MM.1S (cell line): ENCODE measurements at regions not wholly inside any gene's neighbourhood (a gene's known extent, or its start where the extent isn't known, plus 50 kb on each side); places are given as distances from the start of the nearest gene placed in this dataset.

Experiments used
- DNase-seq: peaks from one replicate; pipeline ENCODE4 v3.0.0-alpha.2; 2015
- H2AFZ ChIP-seq: fragments of 300-600 bp; sonication (generic); 2 replicates; pipeline ENCODE4 v1.6.0; 2016; ENCODE audit warnings: antibody characterized with exemption, low read length
- H3F3A ChIP-seq: fragments of 300-600 bp; sonication (generic); 2 replicates; pipeline ENCODE4 v1.6.1; 2016; ENCODE audit warnings: mild to moderate bottlenecking, antibody characterized with exemption, low read length, moderate library complexity, mixed read lengths; ENCODE audit not compliant: insufficient read depth
- H3K27ac ChIP-seq: fragments of 300-600 bp; sonication (generic); 2 replicates; pipeline ENCODE4 v1.5.1; 2016; ENCODE audit warnings: mild to moderate bottlenecking, low read length
- H3K27me3 ChIP-seq: fragments of 300-600 bp; sonication (generic); replicated peaks from 2 replicates; pipeline ENCODE4 v1.6.0; 2016; ENCODE audit warnings: low read length; ENCODE audit not compliant: insufficient read depth
- H3K36me3 ChIP-seq: fragments of 300-600 bp; sonication (generic); replicated peaks from 2 replicates; pipeline ENCODE4 v1.6.1; 2016; ENCODE audit warnings: mild to moderate bottlenecking, low read length, mixed read lengths; ENCODE audit not compliant: insufficient read depth
- H3K4me1 ChIP-seq: fragments of 300-600 bp; sonication (generic); 2 replicates; pipeline ENCODE4 v1.6.1; 2016; ENCODE audit warnings: low read length, mixed read lengths
- H3K4me2 ChIP-seq: fragments of 300-600 bp; sonication (generic); 2 replicates; pipeline ENCODE4 v1.6.0; 2016; ENCODE audit warnings: low read depth, low read length
- H3K4me3 ChIP-seq: fragments of 300-600 bp; sonication (generic); 2 replicates; pipeline ENCODE4 v1.5.1; 2016; ENCODE audit warnings: low read length, mixed read lengths
- H3K79me2 ChIP-seq: fragments of 300-600 bp; sonication (generic); 2 replicates; pipeline ENCODE4 v1.6.1; 2016; ENCODE audit warnings: mixed run types, low read length, mixed read lengths
- H3K9ac ChIP-seq: fragments of 300-600 bp; sonication (generic); 2 replicates; pipeline ENCODE4 v1.6.1; 2016; ENCODE audit warnings: low read length, mixed read lengths
- H3K9me2 ChIP-seq: fragments of 300-600 bp; sonication (generic); replicated peaks from 2 replicates; pipeline ENCODE4 v1.6.1; 2016; ENCODE audit warnings: mild to moderate bottlenecking, low read length, mixed read lengths; ENCODE audit not compliant: insufficient read depth
- H3K9me3 ChIP-seq: fragments of 300-600 bp; sonication (generic); replicated peaks from 2 replicates; pipeline ENCODE4 v1.6.1; 2016; ENCODE audit warnings: mild to moderate bottlenecking, low read length, mixed read lengths; ENCODE audit not compliant: insufficient read depth
- H4K20me1 ChIP-seq: fragments of 300-600 bp; sonication (generic); 2 replicates; pipeline ENCODE4 v1.6.1; 2016; ENCODE audit warnings: mild to moderate bottlenecking, low read length, moderate library complexity, mixed read lengths; ENCODE audit not compliant: insufficient read depth
- EZH2 ChIP-seq: fragments of 300-600 bp; sonication (generic); optimal IDR thresholded peaks from 2 replicates; pipeline ENCODE3; 2017; ENCODE audit warnings: low read depth, mild to moderate bottlenecking, antibody characterized with exemption, low read length, mixed read lengths
- EZH2phosphoT487 ChIP-seq: fragments of 300-600 bp; sonication (generic); IDR thresholded peaks from 2 replicates; pipeline ENCODE4 v1.6.1; 2018; ENCODE audit warnings: antibody characterized with exemption, low read length
- TF ChIP-seq, protein P1 (sequence below): fragments of 300-600 bp; sonication (generic); IDR thresholded peaks from 2 replicates; pipeline ENCODE4 v1.5.1; 2016; ENCODE audit warnings: antibody characterized with exemption, low read length, mixed read lengths

DNA sequence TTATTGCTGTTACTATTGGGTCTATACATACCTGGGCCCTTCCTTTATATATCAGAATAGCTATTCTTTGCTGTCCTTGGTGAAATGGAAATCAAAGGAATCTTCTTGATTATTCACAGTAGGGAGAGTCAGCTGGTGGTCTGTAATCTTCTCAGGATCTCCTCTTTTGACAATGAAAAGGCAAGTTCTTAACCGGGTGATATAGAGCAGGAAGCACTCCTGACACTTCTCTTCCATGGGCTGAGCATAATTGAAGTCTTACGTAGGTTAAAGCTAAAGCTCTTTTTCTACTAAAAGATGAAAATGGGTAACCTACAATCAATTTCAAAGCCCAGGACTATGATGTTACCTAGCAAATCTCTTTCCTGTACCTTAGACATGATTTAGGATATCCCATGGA is 274.9 kb upstream of the LCORL start:
- Histone ChIP-seq H3K27ac (no peak overlapping the region), H2AFZ (no peak overlapping the region)

DNA sequence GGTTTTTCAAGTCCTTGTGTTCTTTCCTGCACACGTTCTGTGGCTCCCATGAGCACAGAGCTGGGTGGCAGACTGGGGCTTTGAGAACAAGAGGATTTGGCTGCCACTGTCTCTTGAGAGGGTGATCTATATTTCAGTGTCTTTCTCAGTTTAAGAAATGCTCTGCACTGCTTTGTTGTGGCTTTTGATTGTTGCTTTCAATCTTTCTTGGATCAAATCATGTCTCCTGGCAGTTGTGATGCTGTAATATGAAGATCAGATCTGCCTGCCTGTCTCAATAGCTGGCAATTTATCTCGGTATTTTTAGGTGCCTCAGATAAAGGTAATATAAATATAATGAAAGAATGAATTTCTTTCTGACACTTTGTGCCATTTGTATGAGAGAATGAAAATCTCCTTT is 273.3 kb upstream of the LCORL start:
- Histone ChIP-seq H3K9me2 (no peaks in the 10 kb centered on the region), H3K36me3 (no peaks in the 10 kb centered on the region), H3K79me2 (no peaks in the 10 kb centered on the region), H3F3A (no peaks in the 10 kb centered on the region), H3K4me1 (no peaks in the 10 kb centered on the region), H3K4me2 (no peak overlapping the region), H3K27me3 (no peaks in the 10 kb centered on the region), H3K27ac (no peak overlapping the region), H3K9ac (no peak overlapping the region), H4K20me1 (no peaks in the 10 kb centered on the region), H3K4me3 (no peak overlapping the region), H2AFZ (no peak overlapping the region), H3K9me3 (no peaks in the 10 kb centered on the region)
- no peak for TF ChIP-seq EZH2
- TF ChIP-seq, protein P1, sequence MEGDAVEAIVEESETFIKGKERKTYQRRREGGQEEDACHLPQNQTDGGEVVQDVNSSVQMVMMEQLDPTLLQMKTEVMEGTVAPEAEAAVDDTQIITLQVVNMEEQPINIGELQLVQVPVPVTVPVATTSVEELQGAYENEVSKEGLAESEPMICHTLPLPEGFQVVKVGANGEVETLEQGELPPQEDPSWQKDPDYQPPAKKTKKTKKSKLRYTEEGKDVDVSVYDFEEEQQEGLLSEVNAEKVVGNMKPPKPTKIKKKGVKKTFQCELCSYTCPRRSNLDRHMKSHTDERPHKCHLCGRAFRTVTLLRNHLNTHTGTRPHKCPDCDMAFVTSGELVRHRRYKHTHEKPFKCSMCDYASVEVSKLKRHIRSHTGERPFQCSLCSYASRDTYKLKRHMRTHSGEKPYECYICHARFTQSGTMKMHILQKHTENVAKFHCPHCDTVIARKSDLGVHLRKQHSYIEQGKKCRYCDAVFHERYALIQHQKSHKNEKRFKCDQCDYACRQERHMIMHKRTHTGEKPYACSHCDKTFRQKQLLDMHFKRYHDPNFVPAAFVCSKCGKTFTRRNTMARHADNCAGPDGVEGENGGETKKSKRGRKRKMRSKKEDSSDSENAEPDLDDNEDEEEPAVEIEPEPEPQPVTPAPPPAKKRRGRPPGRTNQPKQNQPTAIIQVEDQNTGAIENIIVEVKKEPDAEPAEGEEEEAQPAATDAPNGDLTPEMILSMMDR = no peak
- DNase-seq = no peak

More for the DNA sequence above, 274.9 kb upstream of the LCORL start:
- Histone ChIP-seq H3K9me2 (no peaks in the 10 kb centered on the region), H3K9me3 (no peaks in the 10 kb centered on the region), H3K4me1 (no peaks in the 10 kb centered on the region), H3K27me3 (no peaks in the 10 kb centered on the region), H3K79me2 (no peaks in the 10 kb centered on the region), H3K9ac (no peak overlapping the region), H4K20me1 (no peaks in the 10 kb centered on the region), H3K4me2 (no peak overlapping the region), H3K4me3 (no peak overlapping the region), H3K36me3 (no peaks in the 10 kb centered on the region), H3F3A (no peaks in the 10 kb centered on the region)
- no peak for DNase-seq
- TF ChIP-seq EZH2phosphoT487 (no peak), EZH2 (no peak)
- TF ChIP-seq, protein P1 = no peak

DNA sequence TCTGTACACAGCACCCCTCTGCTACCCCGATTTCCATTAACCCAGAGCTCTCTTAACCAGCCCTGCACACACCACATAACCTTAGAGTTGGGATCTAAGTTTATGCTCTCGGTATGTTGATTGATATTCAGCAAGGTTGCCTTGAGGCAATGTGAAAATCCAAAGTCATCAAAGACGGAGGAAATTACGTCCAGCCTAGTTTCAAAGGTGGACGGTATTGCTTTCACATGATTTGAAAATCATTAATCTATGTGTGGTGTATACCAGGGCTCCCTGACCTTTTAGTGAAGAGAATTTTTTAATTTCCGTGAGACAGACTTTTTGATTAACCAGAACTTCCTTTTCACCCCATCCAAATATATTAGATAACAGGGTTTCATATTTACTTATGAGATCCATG is 272.5 kb upstream of the LCORL start:
- no peaks in the 10 kb centered on the region for H3K79me2 ChIP-seq
- H3K36me3 ChIP-seq = no peaks in the 10 kb centered on the region
- no peak overlapping the region for H3K4me2 ChIP-seq
- no peak overlapping the region for H2AFZ ChIP-seq
- H3K9me2 ChIP-seq = no peaks in the 10 kb centered on the region
- no peaks in the 10 kb centered on the region for H3K4me1 ChIP-seq
- no peak for DNase-seq
- no peak overlapping the region for H3K9ac ChIP-seq
- TF ChIP-seq, protein P1 = no peak
- TF ChIP-seq EZH2 (no peak), EZH2phosphoT487 (no peak)
- no peak overlapping the region for H3K27ac ChIP-seq
- no peaks in the 10 kb centered on the region for H3K9me3 ChIP-seq
- no peak overlapping the region for H3K4me3 ChIP-seq
- no peaks in the 10 kb centered on the region for H3K27me3 ChIP-seq
- no peaks in the 10 kb centered on the region for H3F3A ChIP-seq
- H4K20me1 ChIP-seq = no peaks in the 10 kb centered on the region

DNA sequence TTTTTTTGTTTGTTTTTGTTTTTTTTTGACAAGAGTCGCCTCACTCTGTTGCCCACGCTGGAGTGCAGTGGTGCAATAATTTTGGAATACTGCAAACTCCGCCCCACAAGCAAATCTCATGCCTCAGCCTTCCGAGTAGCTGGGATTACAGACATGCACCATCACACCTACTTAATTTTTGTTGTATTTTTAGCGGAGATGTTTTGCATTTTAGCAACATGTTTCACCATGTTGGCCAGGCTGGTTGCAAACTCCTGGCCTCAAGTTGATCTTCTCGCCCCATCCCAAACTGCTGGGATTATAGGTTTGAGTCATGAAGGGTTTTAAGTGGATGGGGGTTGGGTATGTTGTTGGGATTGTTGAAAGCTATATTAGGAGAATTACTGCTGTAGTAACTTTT is 270.9 kb upstream of the LCORL start:
- no peak overlapping the region for H2AFZ ChIP-seq
- H3K4me1 ChIP-seq = no peaks in the 10 kb centered on the region
- no peaks in the 10 kb centered on the region for H4K20me1 ChIP-seq
- no peaks in the 10 kb centered on the region for H3K79me2 ChIP-seq
- H3K36me3 ChIP-seq = no peaks in the 10 kb centered on the region
- H3K9me2 ChIP-seq = no peaks in the 10 kb centered on the region
- H3K27me3 ChIP-seq = no peaks in the 10 kb centered on the region
- TF ChIP-seq, protein P1 = no peak
- TF ChIP-seq EZH2phosphoT487 (no peak), EZH2 (no peak)
- H3F3A ChIP-seq = no peaks in the 10 kb centered on the region
- H3K27ac ChIP-seq = no peak overlapping the region
- H3K4me3 ChIP-seq = no peak overlapping the region
- H3K9ac ChIP-seq = no peak overlapping the region
- H3K9me3 ChIP-seq = no peaks in the 10 kb centered on the region
- no peak for DNase-seq
- no peak overlapping the region for H3K4me2 ChIP-seq
